GM21447 (cell line): ENCODE measurements at regions not wholly inside any gene's neighbourhood (a gene's known extent, or its start where the extent isn't known, plus 50 kb on each side); places are given as distances from the start of the nearest gene placed in this dataset.

Experiments
- ATAC-seq: cut with Tn5 transposase; IDR thresholded peaks from one replicate; pipeline ENCODE4 v1.9.1; 2021; ENCODE audit not compliant: unreplicated experiment

GRCh38 chr11:116272181-116272789, 500.5 kb downstream of the BUD13 start:
- ATAC-seq = no peak

GRCh38 chr11:116271479-116271878, 501.3 kb downstream of the BUD13 start:
- no peak for ATAC-seq

DNA sequence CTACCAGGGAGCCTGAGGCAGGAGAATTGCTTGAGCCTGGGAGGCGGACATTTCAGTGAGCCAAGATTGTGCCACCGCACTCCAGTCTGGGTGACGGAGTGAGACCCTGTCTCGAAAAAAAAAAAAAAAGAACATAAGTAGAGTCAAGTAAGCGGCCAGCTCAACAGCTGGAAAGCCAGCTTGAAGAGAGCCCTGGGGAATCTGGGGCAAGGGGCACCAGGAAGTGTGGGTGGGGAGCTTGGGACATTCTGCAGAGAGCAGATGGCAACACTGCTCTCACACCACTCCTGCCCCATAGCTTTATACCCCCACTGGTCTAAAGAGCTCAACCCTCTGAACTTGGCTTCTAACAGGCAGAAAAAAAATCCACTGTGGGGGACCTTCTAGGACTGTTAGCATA, 505.6 kb downstream of the BUD13 start:
- ATAC-seq = no peak

GRCh38 chr11:116263770-116264169, 509.0 kb downstream of the BUD13 start:
- ATAC-seq = no peak

- no peak for ATAC-seq
These were observed 509.8 kb downstream of the BUD13 start for GRCh38 chr11:116263019-116263418.

DNA sequence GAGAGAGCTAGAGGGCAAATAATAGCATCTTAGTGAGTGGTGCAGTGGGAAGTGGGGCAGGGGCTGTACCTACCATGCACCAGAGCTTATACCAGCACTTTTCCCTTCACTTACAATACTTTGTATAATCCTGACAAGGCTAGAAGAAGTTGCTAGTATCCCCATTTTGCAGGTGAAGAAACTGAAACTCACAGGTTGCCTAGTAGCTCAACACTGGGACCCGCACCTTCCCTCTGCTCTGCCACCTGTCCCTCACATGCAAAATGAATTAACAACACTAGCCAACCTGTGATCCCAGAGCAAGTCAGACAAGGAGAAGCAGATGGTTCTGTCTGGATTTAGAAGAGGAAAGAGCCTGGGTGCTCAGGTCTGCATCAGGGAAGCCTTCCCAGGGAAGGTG, 510.4 kb downstream of the BUD13 start:
- ATAC-seq = no peak

DNA sequence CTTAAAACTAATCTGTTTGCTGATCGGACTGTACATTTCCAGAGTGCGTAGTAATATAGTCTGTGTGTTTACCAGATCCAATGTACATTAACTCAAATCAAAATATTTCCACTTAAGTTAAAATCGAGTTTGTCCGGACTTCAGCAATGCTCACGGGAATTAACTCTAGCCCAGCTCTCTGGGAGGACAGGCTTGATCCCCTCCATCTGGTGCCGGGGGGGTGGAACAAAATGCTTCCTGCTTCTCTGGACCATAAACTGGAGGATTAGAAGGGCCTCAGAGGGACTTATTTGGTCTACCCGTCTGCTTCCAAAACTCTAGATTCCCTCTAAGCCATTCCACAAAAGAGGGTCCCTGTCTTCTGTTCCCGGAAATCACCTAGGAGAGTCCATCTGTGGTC, 511.2 kb downstream of the BUD13 start:
- no peak for ATAC-seq

DNA sequence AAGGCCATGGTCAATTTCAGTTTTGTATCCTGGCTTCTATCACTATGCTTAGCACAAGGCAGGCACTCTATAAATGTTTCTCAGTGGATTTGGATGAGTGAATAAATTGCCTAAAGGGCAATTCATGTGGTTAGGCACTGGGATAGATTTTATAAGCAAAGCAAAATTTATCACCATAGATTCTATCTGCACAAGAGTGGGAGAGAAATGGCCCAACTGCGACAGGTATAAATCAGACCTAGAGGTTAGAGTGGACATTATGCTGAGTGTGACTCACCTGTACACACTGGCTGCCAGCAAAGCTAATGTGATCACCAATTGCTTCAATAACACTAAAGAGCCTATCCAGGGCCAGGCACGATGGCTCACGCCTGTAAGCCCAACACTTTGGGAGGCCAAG, 514.0 kb downstream of the BUD13 start:
- ATAC-seq = no peak

GRCh38 chr11:116257883-116258282, 514.9 kb downstream of the BUD13 start:
- no peak for ATAC-seq

DNA sequence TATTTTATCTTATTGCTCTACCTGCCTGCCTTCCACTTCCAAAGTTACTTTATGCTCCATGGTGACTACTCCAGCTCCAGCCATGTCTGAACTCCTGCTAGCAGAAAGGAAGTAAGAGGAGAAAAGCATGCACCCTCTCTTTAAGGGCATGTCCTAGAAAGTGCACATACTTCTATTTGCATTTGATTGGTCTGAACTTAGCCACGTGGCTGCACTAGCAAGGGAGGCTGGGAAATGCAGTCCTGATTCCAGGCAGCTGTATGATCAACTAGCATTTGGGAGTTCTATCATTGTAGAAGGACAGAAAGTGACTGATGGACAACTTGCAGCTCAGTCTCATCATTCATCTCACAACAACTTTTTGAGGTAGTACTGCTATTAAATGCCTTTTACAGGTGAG, 515.7 kb downstream of the BUD13 start:
- ATAC-seq = no peak

DNA sequence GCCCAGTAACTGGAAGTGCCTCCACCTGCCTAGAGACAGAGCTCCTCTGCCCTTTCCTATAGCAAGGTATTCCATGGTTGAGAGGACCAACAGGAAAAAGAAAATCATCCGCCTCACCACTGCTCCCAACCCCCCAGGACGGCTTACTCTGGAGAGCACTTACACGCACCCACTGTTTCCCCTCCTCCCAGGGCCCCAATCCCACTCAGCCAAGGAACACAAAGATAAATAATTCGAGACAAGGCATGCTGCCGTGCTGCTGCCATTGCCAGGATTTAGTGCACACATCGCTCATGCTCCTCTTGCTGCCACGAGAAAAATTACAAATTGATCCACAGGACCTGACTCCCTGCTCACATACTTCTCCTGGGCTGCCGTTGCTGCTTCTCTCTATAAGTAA, 516.6 kb downstream of the BUD13 start:
- no peak for ATAC-seq

DNA sequence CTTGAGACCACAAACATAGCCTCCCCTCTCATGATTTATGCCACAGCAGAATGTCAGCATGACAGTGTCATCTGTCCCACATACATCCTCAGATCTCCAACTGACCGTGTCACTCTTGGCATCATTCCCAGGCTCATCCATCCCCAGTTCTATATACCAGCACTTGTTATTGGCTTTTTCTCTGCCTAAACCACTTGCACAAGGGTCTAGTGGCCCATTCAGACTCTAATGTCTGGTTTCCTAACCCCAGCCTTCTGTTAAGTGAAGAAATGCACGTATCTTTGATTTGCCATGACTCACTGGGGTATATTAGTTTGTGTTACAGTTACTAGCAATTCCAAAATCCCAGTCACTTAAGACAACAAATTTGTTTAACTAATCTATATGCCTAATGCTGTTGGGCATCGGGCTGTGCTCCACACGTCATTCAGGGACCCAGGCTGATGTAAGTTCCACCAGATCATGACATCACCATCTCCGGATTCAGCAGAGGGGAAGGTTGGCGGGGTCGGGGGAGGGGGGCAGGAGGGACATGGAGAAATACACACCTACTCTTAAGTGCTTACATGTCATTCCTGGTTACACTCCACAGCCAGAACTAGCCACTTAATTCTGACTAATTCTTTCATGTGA, 517.4 kb downstream of the BUD13 start:
- no peak for ATAC-seq

- ATAC-seq = no peak
These were observed 522.6 kb downstream of the BUD13 start for GRCh38 chr11:116250155-116250554.

DNA sequence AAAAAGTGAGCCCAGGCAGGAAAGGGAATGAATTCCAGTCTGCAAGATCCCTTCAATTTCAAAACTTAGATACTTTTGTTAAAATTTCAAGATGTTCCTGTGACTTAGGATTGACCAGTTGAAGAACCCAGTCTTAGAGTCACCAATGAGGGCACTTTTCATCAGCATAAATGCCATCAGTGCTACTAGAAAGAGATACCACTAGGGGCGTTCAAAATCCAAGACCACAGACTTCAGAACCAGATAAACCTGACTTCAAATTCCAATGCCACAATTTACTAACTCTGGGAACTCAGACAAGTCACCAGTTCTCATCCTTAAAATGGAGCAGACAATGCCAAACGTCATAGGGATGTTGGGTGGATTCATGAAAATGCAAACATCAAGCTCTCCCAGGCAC, 523.2 kb downstream of the BUD13 start:
- no peak for ATAC-seq

GRCh38 chr11:116244889-116245288, 527.9 kb downstream of the BUD13 start:
- ATAC-seq = no peak

GRCh38 chr11:116244439-116244838, 528.3 kb downstream of the BUD13 start:
- no peak for ATAC-seq

DNA sequence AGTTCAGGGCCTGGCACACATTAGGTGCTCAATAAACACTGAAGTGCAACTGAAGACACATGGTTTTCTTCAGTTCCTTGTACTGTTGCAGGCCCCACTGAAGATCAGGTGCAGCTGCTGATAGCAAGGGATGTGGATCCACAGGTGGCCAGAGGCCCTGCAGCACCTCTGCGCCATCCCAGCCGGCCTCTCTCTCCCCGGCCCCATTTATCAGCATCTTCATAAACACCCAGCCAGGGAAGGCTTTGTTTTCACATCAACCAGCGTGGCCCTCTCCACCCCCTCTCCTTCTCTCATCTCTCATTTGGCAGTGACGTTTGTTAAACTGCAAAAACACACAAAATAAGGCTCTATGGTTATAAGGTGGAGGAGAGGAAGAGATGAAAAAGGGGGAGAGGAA, 528.8 kb downstream of the BUD13 start:
- ATAC-seq = no peak

- ATAC-seq = no peak
These were observed 530.8 kb downstream of the BUD13 start for GRCh38 chr11:116242006-116242405.

DNA sequence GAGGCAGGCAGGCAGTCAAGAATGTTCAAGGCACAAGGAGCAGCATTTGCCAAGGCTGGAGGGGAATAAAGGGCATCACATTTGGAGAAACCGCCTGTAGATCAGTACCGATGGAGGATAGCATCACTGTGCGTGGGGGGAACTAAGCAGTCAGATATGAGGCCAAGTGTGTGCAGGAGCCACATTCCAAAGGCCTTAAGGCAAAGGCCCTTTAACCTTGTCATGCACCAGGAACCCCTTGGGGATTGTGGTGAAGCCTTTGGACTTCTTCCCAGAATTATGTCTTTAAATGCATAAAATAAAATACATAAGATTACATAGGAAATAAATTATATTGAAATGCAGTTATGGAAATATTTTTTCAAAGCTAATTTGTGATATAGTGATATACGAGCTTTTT, 532.1 kb downstream of the BUD13 start:
- no peak for ATAC-seq

- no peak for ATAC-seq
These were observed 533.5 kb downstream of the BUD13 start for GRCh38 chr11:116239247-116239646.

GRCh38 chr11:116234989-116235568, 537.7 kb downstream of the BUD13 start:
- no peak for ATAC-seq

DNA sequence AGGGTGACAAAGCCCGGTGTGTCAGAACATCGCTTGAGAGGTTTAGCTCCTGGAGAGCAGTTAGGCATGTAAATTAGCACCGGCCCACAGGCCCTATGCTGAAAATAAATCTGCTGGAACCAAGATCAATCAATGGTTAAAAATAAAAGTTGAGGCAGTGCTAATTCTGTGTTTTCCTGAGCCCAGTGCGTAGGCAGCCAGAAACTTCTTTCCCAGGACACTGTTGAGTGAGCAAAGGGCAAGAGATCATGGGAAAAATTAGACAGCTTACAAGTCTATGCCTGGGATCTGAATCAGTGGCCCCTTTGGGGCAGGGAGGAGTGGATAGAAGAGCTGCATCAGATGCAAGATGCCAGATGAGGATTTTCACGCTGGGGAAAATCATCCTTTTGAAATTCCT, 539.2 kb downstream of the BUD13 start:
- ATAC-seq = no peak

DNA sequence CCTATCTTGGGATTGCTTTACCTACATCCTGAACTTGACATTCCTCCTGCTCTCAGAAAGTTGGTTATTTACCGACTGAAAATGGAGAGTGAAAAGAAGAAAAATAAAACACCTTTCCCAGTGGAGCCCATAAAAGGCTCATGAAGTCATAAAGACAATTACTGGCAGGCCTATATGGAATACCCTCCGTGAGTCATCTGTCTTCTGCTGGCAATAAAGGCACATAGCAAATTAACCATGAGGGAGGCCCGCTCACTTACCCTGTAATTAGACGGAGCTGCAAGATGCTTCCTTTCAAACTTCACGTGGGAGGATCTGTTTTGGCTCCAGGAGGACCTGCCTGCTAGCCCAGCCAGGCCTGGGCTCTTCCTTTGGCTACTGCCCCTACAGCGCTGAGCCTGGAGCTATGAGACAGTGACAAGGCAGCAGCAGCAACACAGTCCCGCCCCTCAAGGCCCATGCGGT, 540.4 kb downstream of the BUD13 start:
- no peak for ATAC-seq
